Glutamatergic neuron (in vitro differentiated cells): ENCODE measurements at regions not wholly inside any gene's neighbourhood (a gene's known extent, or its start where the extent isn't known, plus 50 kb on each side); places are given as distances from the start of the nearest gene placed in this dataset.

Source experiments
- DNase-seq: peaks from one replicate; pipeline ENCODE4 v3.0.0; 2022
- H3K27ac Mint-ChIP-seq: one replicate; pipeline ENCODE4 v1.8.0; 2020; ENCODE audit warnings: mild to moderate bottlenecking, mixed read lengths, inconsistent platforms; ENCODE audit not compliant: unreplicated experiment
- H3K27me3 Mint-ChIP-seq: one replicate; pipeline ENCODE4 v1.8.0; 2020; ENCODE audit warnings: mild to moderate bottlenecking, moderate library complexity, mixed read lengths, inconsistent platforms; ENCODE audit not compliant: unreplicated experiment
- H3K36me3 Mint-ChIP-seq: one replicate; pipeline ENCODE4 v1.8.0; 2020; ENCODE audit warnings: mild to moderate bottlenecking, mixed read lengths, inconsistent platforms; ENCODE audit not compliant: unreplicated experiment
- H3K4me1 Mint-ChIP-seq: one replicate; pipeline ENCODE4 v1.8.0; 2020; ENCODE audit warnings: mild to moderate bottlenecking, low read depth, mixed read lengths, inconsistent platforms; ENCODE audit not compliant: unreplicated experiment
- H3K4me3 Mint-ChIP-seq: one replicate; pipeline ENCODE4 v1.8.0; 2020; ENCODE audit warnings: mild to moderate bottlenecking, mixed read lengths, inconsistent platforms; ENCODE audit not compliant: unreplicated experiment
- H3K9me3 Mint-ChIP-seq: one replicate; pipeline ENCODE4 v1.8.0; 2020; ENCODE audit warnings: mild to moderate bottlenecking, moderate library complexity, mixed read lengths, inconsistent platforms; ENCODE audit not compliant: unreplicated experiment
- CTCF ChIP-seq: fragments of 200-600 bp; sonication (generic); IDR thresholded peaks from one replicate; pipeline ENCODE4 v1.5.0; 2021; ENCODE audit not compliant: partially characterized antibody, unreplicated experiment

- H3K27me3 Mint-ChIP-seq: peaks cover 2% of the 10 kb centered on the region
- no peak overlapping the region for H3K27ac Mint-ChIP-seq
- no peaks in the 10 kb centered on the region for H3K4me1 Mint-ChIP-seq
- H3K4me3 Mint-ChIP-seq: no peak overlapping the region
- TF ChIP-seq CTCF: no peak
- H3K9me3 Mint-ChIP-seq: no peaks in the 10 kb centered on the region
- no peaks in the 10 kb centered on the region for H3K36me3 Mint-ChIP-seq
- no peak for DNase-seq
Observed at GRCh38 chr7:126005064-126005463, 1075.4 kb upstream of the POT1 start.

- peaks cover 7% of the 10 kb centered on the region for H3K36me3 Mint-ChIP-seq
- no peak for DNase-seq
- no peak overlapping the region for H3K4me3 Mint-ChIP-seq
- no peak overlapping the region for H3K27ac Mint-ChIP-seq
- no peak for TF ChIP-seq CTCF
- H3K4me1 Mint-ChIP-seq: no peaks in the 10 kb centered on the region
- no peaks in the 10 kb centered on the region for H3K9me3 Mint-ChIP-seq
- H3K27me3 Mint-ChIP-seq: peaks cover 7% of the 10 kb centered on the region
Observed at GRCh38 chr7:126001349-126001748, 1071.7 kb upstream of the POT1 start.

- H3K9me3 Mint-ChIP-seq: no peaks in the 10 kb centered on the region
- no peaks in the 10 kb centered on the region for H3K36me3 Mint-ChIP-seq
- H3K27me3 Mint-ChIP-seq: no peaks in the 10 kb centered on the region
- H3K4me1 Mint-ChIP-seq: no peaks in the 10 kb centered on the region
- no peak for TF ChIP-seq CTCF
- DNase-seq: no peak
- no peak overlapping the region for H3K4me3 Mint-ChIP-seq
- peak overlapping the region; percentile 60 for H3K27ac Mint-ChIP-seq
Observed at GRCh38 chr7:125984795-125985194, 1055.2 kb upstream of the POT1 start.

- DNase-seq: no peak
- H3K4me1 Mint-ChIP-seq: peaks cover 2% of the 10 kb centered on the region
- H3K4me3 Mint-ChIP-seq: no peak overlapping the region
- no peak for TF ChIP-seq CTCF
- no peaks in the 10 kb centered on the region for H3K27me3 Mint-ChIP-seq
- H3K36me3 Mint-ChIP-seq: no peaks in the 10 kb centered on the region
- H3K27ac Mint-ChIP-seq: no peak overlapping the region
- no peaks in the 10 kb centered on the region for H3K9me3 Mint-ChIP-seq
Observed at GRCh38 chr7:125971656-125972055, 1042.0 kb upstream of the POT1 start.

GRCh38 chr7:125966278-125967048 lies 1036.8 kb upstream of the POT1 start:
- Mint-ChIP-seq H3K9me3 (no peaks in the 10 kb centered on the region), H3K36me3 (no peaks in the 10 kb centered on the region), H3K27ac (no peak overlapping the region), H3K4me1 (no peaks in the 10 kb centered on the region), H3K4me3 (no peak overlapping the region), H3K27me3 (no peaks in the 10 kb centered on the region)
- DNase-seq: no peak
- TF ChIP-seq CTCF: no peak
